ENCODE measurements at regions not wholly inside any gene's neighbourhood (a gene's known extent, or its start where the extent isn't known, plus 50 kb on each side); places are given as distances from the start of the nearest gene placed in this dataset.

- intact Hi-C loops (cut with micrococcal nuclease) = no loop called here
- Mint-ChIP-seq H3K36me3 (peaks cover 0 to 10% (median 0%) of the 10 kb centered on the region in 5 donors), H3K27ac (no peak overlapping the region), H3K27me3 (peaks cover 0 to 14% (median 4%) of the 10 kb centered on the region in 5 donors), H3K4me3 (no peak overlapping the region), H3K4me1 (no peaks in the 10 kb centered on the region), H3K9me3 (peaks cover 11 to 39% (median 24%) of the 10 kb centered on the region in 11 donors)
- peaks cover 0 to 13% (median 0%) of the 10 kb centered on the region in 3 experiments for H3K9me3 ChIP-seq (ENCODE audit: control insufficient read depth in 2 of 3, low read length in 3 of 3)
- no peak for ATAC-seq
- no peak overlapping the region for H3K4me3 ChIP-seq (ENCODE audit: low read length)
- ChIA-PET POLR2A (no interaction called here), CTCF (interaction anchor here (0.7 kb wide), 1 partner anchor 29 kb away, joined by 3 read pairs; no protein-coding TSS in a partner anchor)
- no peaks in the 10 kb centered on the region for H3K27me3 ChIP-seq (ENCODE audit: control insufficient read depth in 2 of 2, insufficient read depth in 2 of 2, low read length in 2 of 2)
- no peak overlapping the region for H3K27ac ChIP-seq (ENCODE audit: low read depth, low read length)
- DNase-seq = no peak
- H3K36me3 ChIP-seq (ENCODE audit: control insufficient read depth in 2 of 3, insufficient read depth in 3 of 3, low read length in 3 of 3) = no peaks in the 10 kb centered on the region
- H3K4me1 ChIP-seq (ENCODE audit: control insufficient read depth in 2 of 2, insufficient read depth in 2 of 2, low read length in 2 of 2) = no peaks in the 10 kb centered on the region
These were observed 754.5 kb downstream of the DIAPH3 start for GRCh38 chr13:59409211-59409610.

- CTCF ChIA-PET = interaction anchor here (0.7 kb wide), 1 partner anchor 29 kb away, joined by 3 read pairs; no protein-coding TSS in a partner anchor
These were observed 754.0 kb downstream of the DIAPH3 start for GRCh38 chr13:59409634-59410200.

GRCh38 chr13:59413126-59413525 is 750.6 kb downstream of the DIAPH3 start:
- intact Hi-C loops (cut with micrococcal nuclease) = no loop called here
- Histone ChIP-seq H3K4me3 (ENCODE audit: low read length) (no peak overlapping the region), H3K36me3 (ENCODE audit: control insufficient read depth in 2 of 3, insufficient read depth in 3 of 3, low read length in 3 of 3) (no peaks in the 10 kb centered on the region), H3K27me3 (ENCODE audit: control insufficient read depth in 2 of 2, insufficient read depth in 2 of 2, low read length in 2 of 2) (no peaks in the 10 kb centered on the region), H3K4me1 (ENCODE audit: control insufficient read depth in 2 of 2, insufficient read depth in 2 of 2, low read length in 2 of 2) (no peaks in the 10 kb centered on the region), H3K27ac (ENCODE audit: low read depth, low read length) (no peak overlapping the region), H3K9me3 (ENCODE audit: control insufficient read depth in 2 of 3, low read length in 3 of 3) (no peaks in the 10 kb centered on the region)
- Mint-ChIP-seq H3K4me1 (no peaks in the 10 kb centered on the region), H3K27ac (no peak overlapping the region), H3K36me3 (no peaks in the 10 kb centered on the region), H3K27me3 (peaks cover 0 to 14% (median 11%) of the 10 kb centered on the region in 5 donors), H3K9me3 (peaks cover 0 to 5% (median under 1%) of the 10 kb centered on the region in 11 donors), H3K4me3 (no peak overlapping the region)
- CTCF ChIA-PET = no interaction called here
- DNase-seq (no peak), ATAC-seq (no peak)
- POLR2A ChIA-PET = no interaction called here

More at GRCh38 chr13:59409634-59410200, 754.0 kb downstream of the DIAPH3 start:
- no peak for ATAC-seq
- H3K27ac ChIP-seq (ENCODE audit: low read depth, low read length) = no peak overlapping the region
- intact Hi-C loops (cut with micrococcal nuclease) = no loop called here
- no peak overlapping the region for H3K27ac Mint-ChIP-seq
- H3K4me3 Mint-ChIP-seq = no peak overlapping the region
- peaks cover 11 to 36% (median 24%) of the 10 kb centered on the region in 11 donors for H3K9me3 Mint-ChIP-seq
- no peak for DNase-seq
- peaks cover 0 to 13% (median 0%) of the 10 kb centered on the region in 3 experiments for H3K9me3 ChIP-seq (ENCODE audit: control insufficient read depth in 2 of 3, low read length in 3 of 3)
- no peak overlapping the region for H3K4me3 ChIP-seq (ENCODE audit: low read length)
- no peaks in the 10 kb centered on the region for H3K4me1 Mint-ChIP-seq
- peaks cover 0 to 10% (median 0%) of the 10 kb centered on the region in 5 donors for H3K36me3 Mint-ChIP-seq
- no peaks in the 10 kb centered on the region for H3K4me1 ChIP-seq (ENCODE audit: control insufficient read depth in 2 of 2, insufficient read depth in 2 of 2, low read length in 2 of 2)
- no peaks in the 10 kb centered on the region for H3K36me3 ChIP-seq (ENCODE audit: control insufficient read depth in 2 of 3, insufficient read depth in 3 of 3, low read length in 3 of 3)
- H3K27me3 ChIP-seq (ENCODE audit: control insufficient read depth in 2 of 2, insufficient read depth in 2 of 2, low read length in 2 of 2) = no peaks in the 10 kb centered on the region
- peaks cover 0 to 14% (median 4%) of the 10 kb centered on the region in 5 donors for H3K27me3 Mint-ChIP-seq
- POLR2A ChIA-PET = no interaction called here

- intact Hi-C loops (cut with micrococcal nuclease) = no loop called here
- CTCF ChIA-PET = interaction anchor here (0.6 kb wide), 1 partner anchor 53 kb away, joined by 3 read pairs; no protein-coding TSS in a partner anchor
These were observed 749.7 kb downstream of the DIAPH3 start for GRCh38 chr13:59414006-59414405.

GRCh38 chr13:59415498-59415897 is 748.2 kb downstream of the DIAPH3 start:
- Histone ChIP-seq H3K36me3 (ENCODE audit: control insufficient read depth in 2 of 3, insufficient read depth in 3 of 3, low read length in 3 of 3) (no peaks in the 10 kb centered on the region), H3K27me3 (ENCODE audit: control insufficient read depth in 2 of 2, insufficient read depth in 2 of 2, low read length in 2 of 2) (no peaks in the 10 kb centered on the region), H3K9me3 (ENCODE audit: control insufficient read depth in 2 of 3, low read length in 3 of 3) (no peaks in the 10 kb centered on the region), H3K4me1 (ENCODE audit: control insufficient read depth in 2 of 2, insufficient read depth in 2 of 2, low read length in 2 of 2) (no peaks in the 10 kb centered on the region), H3K27ac (ENCODE audit: low read depth, low read length) (no peak overlapping the region), H3K4me3 (ENCODE audit: low read length) (no peak overlapping the region)
- intact Hi-C loops (cut with micrococcal nuclease) = no loop called here
- H3K4me1 Mint-ChIP-seq = no peaks in the 10 kb centered on the region
- POLR2A ChIA-PET = no interaction called here
- H3K36me3 Mint-ChIP-seq = peaks cover 0 to 4% (median 0%) of the 10 kb centered on the region in 5 donors
- H3K4me3 Mint-ChIP-seq = no peak overlapping the region
- CTCF ChIA-PET = no interaction called here
- DNase-seq (no peak), ATAC-seq (no peak)
- H3K27ac Mint-ChIP-seq = no peak overlapping the region
- peaks cover 0 to 14% (median 9%) of the 10 kb centered on the region in 5 donors for H3K27me3 Mint-ChIP-seq
- H3K9me3 Mint-ChIP-seq = peaks cover 0 to 5% (median 0%) of the 10 kb centered on the region in 11 donors

More at GRCh38 chr13:59414006-59414405, 749.7 kb downstream of the DIAPH3 start:
- Histone ChIP-seq H3K36me3 (ENCODE audit: control insufficient read depth in 2 of 3, insufficient read depth in 3 of 3, low read length in 3 of 3) (no peaks in the 10 kb centered on the region), H3K27me3 (ENCODE audit: control insufficient read depth in 2 of 2, insufficient read depth in 2 of 2, low read length in 2 of 2) (no peaks in the 10 kb centered on the region), H3K27ac (ENCODE audit: low read depth, low read length) (no peak overlapping the region), H3K4me3 (ENCODE audit: low read length) (no peak overlapping the region), H3K9me3 (ENCODE audit: control insufficient read depth in 2 of 3, low read length in 3 of 3) (no peaks in the 10 kb centered on the region), H3K4me1 (ENCODE audit: control insufficient read depth in 2 of 2, insufficient read depth in 2 of 2, low read length in 2 of 2) (no peaks in the 10 kb centered on the region)
- DNase-seq = no peak
- H3K9me3 Mint-ChIP-seq = peaks cover 0 to 5% (median 0%) of the 10 kb centered on the region in 11 donors
- H3K4me1 Mint-ChIP-seq = no peaks in the 10 kb centered on the region
- H3K27ac Mint-ChIP-seq = no peak overlapping the region
- no peak for ATAC-seq
- POLR2A ChIA-PET = no interaction called here
- H3K27me3 Mint-ChIP-seq = peaks cover 0 to 14% (median 11%) of the 10 kb centered on the region in 5 donors
- no peak overlapping the region for H3K4me3 Mint-ChIP-seq
- no peaks in the 10 kb centered on the region for H3K36me3 Mint-ChIP-seq

GRCh38 chr13:59416561-59416960 is 747.2 kb downstream of the DIAPH3 start:
- peaks cover 0 to 11% (median 4%) of the 10 kb centered on the region in 5 donors for H3K27me3 Mint-ChIP-seq
- ATAC-seq = no peak
- H3K9me3 ChIP-seq (ENCODE audit: control insufficient read depth in 2 of 3, low read length in 3 of 3) = no peaks in the 10 kb centered on the region
- H3K4me1 ChIP-seq (ENCODE audit: control insufficient read depth in 2 of 2, insufficient read depth in 2 of 2, low read length in 2 of 2) = no peaks in the 10 kb centered on the region
- ChIA-PET POLR2A (no interaction called here), CTCF (no interaction called here)
- H3K4me3 ChIP-seq (ENCODE audit: low read length) = no peak overlapping the region
- H3K9me3 Mint-ChIP-seq = peaks cover 0 to 4% (median 0%) of the 10 kb centered on the region in 11 donors
- DNase-seq = no peak
- intact Hi-C loops (cut with micrococcal nuclease) = no loop called here
- no peaks in the 10 kb centered on the region for H3K4me1 Mint-ChIP-seq
- H3K27ac ChIP-seq (ENCODE audit: low read depth, low read length) = no peak overlapping the region
- H3K36me3 Mint-ChIP-seq = peaks cover 0 to 4% (median 0%) of the 10 kb centered on the region in 5 donors
- no peaks in the 10 kb centered on the region for H3K36me3 ChIP-seq (ENCODE audit: control insufficient read depth in 2 of 3, insufficient read depth in 3 of 3, low read length in 3 of 3)
- H3K27me3 ChIP-seq (ENCODE audit: control insufficient read depth in 2 of 2, insufficient read depth in 2 of 2, low read length in 2 of 2) = no peaks in the 10 kb centered on the region
- H3K27ac Mint-ChIP-seq = no peak overlapping the region
- no peak overlapping the region for H3K4me3 Mint-ChIP-seq

- H3K4me1 Mint-ChIP-seq = no peaks in the 10 kb centered on the region
- H3K27ac ChIP-seq (ENCODE audit: low read depth, low read length) = no peak overlapping the region
- H3K27ac Mint-ChIP-seq = no peak overlapping the region
- H3K4me3 ChIP-seq (ENCODE audit: low read length) = no peak overlapping the region
- H3K9me3 ChIP-seq (ENCODE audit: control insufficient read depth in 2 of 3, low read length in 3 of 3) = no peaks in the 10 kb centered on the region
- DNase-seq = no peak
- H3K36me3 Mint-ChIP-seq = peaks cover 0 to 4% (median 0%) of the 10 kb centered on the region in 5 donors
- no peaks in the 10 kb centered on the region for H3K36me3 ChIP-seq (ENCODE audit: control insufficient read depth in 2 of 3, insufficient read depth in 3 of 3, low read length in 3 of 3)
- CTCF ChIA-PET = no interaction called here
- no peak overlapping the region for H3K4me3 Mint-ChIP-seq
- peaks cover 0 to 11% (median 6%) of the 10 kb centered on the region in 5 donors for H3K27me3 Mint-ChIP-seq
- ATAC-seq = no peak
- POLR2A ChIA-PET = no interaction called here
- intact Hi-C loops (cut with micrococcal nuclease) = no loop called here
- H3K9me3 Mint-ChIP-seq = peaks cover 0 to 4% (median 2%) of the 10 kb centered on the region in 11 donors
- no peaks in the 10 kb centered on the region for H3K27me3 ChIP-seq (ENCODE audit: control insufficient read depth in 2 of 2, insufficient read depth in 2 of 2, low read length in 2 of 2)
- no peaks in the 10 kb centered on the region for H3K4me1 ChIP-seq (ENCODE audit: control insufficient read depth in 2 of 2, insufficient read depth in 2 of 2, low read length in 2 of 2)
These were observed 741.1 kb downstream of the DIAPH3 start for GRCh38 chr13:59422646-59423045.
